ENCODE measurements at regions not wholly inside any gene's neighbourhood (a gene's known extent, or its start where the extent isn't known, plus 50 kb on each side); places are given as distances from the start of the nearest gene placed in this dataset.
"Not testable (repeated sequence)": the region's sequence is repeated elsewhere in the genome, so short reads cannot be mapped to it uniquely, and the experiment has no call there.

- Histone ChIP-seq H3K4me3 (no peak overlapping the region), H3K9me3 (no peaks in the 10 kb centered on the region), H3K36me3 (ENCODE audit: low read depth) (no peaks in the 10 kb centered on the region), H3K4me1 (ENCODE audit: low read depth) (no peaks in the 10 kb centered on the region)
- no peak for TF ChIP-seq CTCF (IDR thresholded peaks at IDR 0.05)
- ATAC-seq (no peak), DNase-seq (no peak)
- intact Hi-C loops (cut with DNase I, micrococcal nuclease): no loop called here
These were observed 739.3 kb downstream of the NR2F1-AS1 start for GRCh38 chr5:92841604-92842155.

- intact Hi-C loops (cut with DNase I, micrococcal nuclease): no loop called here
- H3K9me3 ChIP-seq: no peaks in the 10 kb centered on the region
- no peaks in the 10 kb centered on the region for H3K4me1 ChIP-seq (ENCODE audit: low read depth)
- TF ChIP-seq CTCF (IDR thresholded peaks at IDR 0.05): no peak
- no peak for ATAC-seq
- H3K36me3 ChIP-seq (ENCODE audit: low read depth): no peaks in the 10 kb centered on the region
- peak in 1 of 3 donors; percentile 2 for DNase-seq
- H3K4me3 ChIP-seq: no peak overlapping the region
These were observed 742.8 kb downstream of the NR2F1-AS1 start for GRCh38 chr5:92838253-92838652.

- no peak for DNase-seq
- ATAC-seq: no peak
These were observed 743.9 kb downstream of the NR2F1-AS1 start for GRCh38 chr5:92836855-92837755.

GRCh38 chr5:92835712-92836111 lies 745.3 kb downstream of the NR2F1-AS1 start:
- intact Hi-C loops (cut with DNase I, micrococcal nuclease): no loop called here
- ATAC-seq (no peak), DNase-seq (no peak)
- TF ChIP-seq CTCF (IDR thresholded peaks at IDR 0.05): no peak
- Histone ChIP-seq H3K36me3 (ENCODE audit: low read depth) (no peaks in the 10 kb centered on the region), H3K9me3 (no peaks in the 10 kb centered on the region), H3K4me1 (ENCODE audit: low read depth) (no peaks in the 10 kb centered on the region), H3K4me3 (no peak overlapping the region)

More at GRCh38 chr5:92836855-92837755, 743.9 kb downstream of the NR2F1-AS1 start:
- TF ChIP-seq CTCF (IDR thresholded peaks at IDR 0.05): no peak
- no peak overlapping the region for H3K4me3 ChIP-seq
- no peaks in the 10 kb centered on the region for H3K4me1 ChIP-seq (ENCODE audit: low read depth)
- intact Hi-C loops (cut with DNase I, micrococcal nuclease): no loop called here
- H3K9me3 ChIP-seq: no peaks in the 10 kb centered on the region
- H3K36me3 ChIP-seq (ENCODE audit: low read depth): no peaks in the 10 kb centered on the region

GRCh38 chr5:92823551-92823950 lies 757.5 kb downstream of the NR2F1-AS1 start:
- DNase-seq; H3K36me3 ChIP-seq (ENCODE audit: low read depth); intact Hi-C loops (cut with DNase I, micrococcal nuclease); H3K4me1 ChIP-seq (ENCODE audit: low read depth); ATAC-seq; H3K4me3 ChIP-seq; H3K9me3 ChIP-seq: not testable (repeated sequence)

- intact Hi-C loops (cut with DNase I, micrococcal nuclease): no loop called here
- H3K4me1 ChIP-seq (ENCODE audit: low read depth): no peaks in the 10 kb centered on the region
- H3K9me3 ChIP-seq: no peaks in the 10 kb centered on the region
- no peak for ATAC-seq
- TF ChIP-seq CTCF (IDR thresholded peaks at IDR 0.05): no peak
- H3K4me3 ChIP-seq: no peak overlapping the region
- no peak for DNase-seq
- H3K36me3 ChIP-seq (ENCODE audit: low read depth): no peaks in the 10 kb centered on the region
These were observed 758.8 kb downstream of the NR2F1-AS1 start for GRCh38 chr5:92822183-92822582.

All from mucosa of descending colon (tissue), 3 donors.